DMS53 treated with DMSO at 0.1 percent for 48 hours (cell line): ENCODE measurements at regions not wholly inside any gene's neighbourhood (a gene's known extent, or its start where the extent isn't known, plus 50 kb on each side); places are given as distances from the start of the nearest gene placed in this dataset.

Source experiments
- DNase-seq: peaks from one replicate; lab custom pipeline; 2025; ENCODE audit not compliant: unreplicated experiment; lab: John Stamatoyannopoulos, UW

GRCh38 chr21:18937337-18937736, 533.8 kb upstream of the TMPRSS15 start:
- no peak for DNase-seq

GRCh38 chr21:18940791-18941190, 537.2 kb upstream of the TMPRSS15 start:
- DNase-seq: no peak

- DNase-seq: no peak
Measured at GRCh38 chr21:18950045-18950740, 546.6 kb upstream of the TMPRSS15 start.

- peak; percentile 2 for DNase-seq
Measured at GRCh38 chr21:18951271-18952038, 547.9 kb upstream of the TMPRSS15 start.

- no peak for DNase-seq
Measured at GRCh38 chr21:18954441-18954844, 550.9 kb upstream of the TMPRSS15 start.

GRCh38 chr21:18959817-18960216, 556.2 kb upstream of the TMPRSS15 start:
- no peak for DNase-seq

GRCh38 chr21:18960306-18960705, 556.7 kb upstream of the TMPRSS15 start:
- DNase-seq: no peak

- no peak for DNase-seq
Measured at GRCh38 chr21:18970416-18970815, 566.8 kb upstream of the TMPRSS15 start.

- no peak for DNase-seq
Measured at GRCh38 chr21:18970941-18971340, 567.4 kb upstream of the TMPRSS15 start.

GRCh38 chr21:18985584-18985983, 582.0 kb upstream of the TMPRSS15 start:
- no peak for DNase-seq

- no peak for DNase-seq
Measured at GRCh38 chr21:18986197-18986596, 582.6 kb upstream of the TMPRSS15 start.

- no peak for DNase-seq
Measured at GRCh38 chr21:18987520-18988026, 584.0 kb upstream of the TMPRSS15 start.

GRCh38 chr21:18989953-18990495, 586.4 kb upstream of the TMPRSS15 start:
- DNase-seq: no peak

- no peak for DNase-seq
Measured at GRCh38 chr21:18991846-18992245, 588.3 kb upstream of the TMPRSS15 start.

- no peak for DNase-seq
Measured at GRCh38 chr21:19010251-19010650, 606.7 kb upstream of the TMPRSS15 start.

GRCh38 chr21:19010996-19011395, 607.4 kb upstream of the TMPRSS15 start:
- DNase-seq: no peak

GRCh38 chr21:19011451-19011850, 607.9 kb upstream of the TMPRSS15 start:
- DNase-seq: no peak

- DNase-seq: no peak
Measured at GRCh38 chr21:19013916-19014315, 610.3 kb upstream of the TMPRSS15 start.

GRCh38 chr21:19018529-19018928, 614.9 kb upstream of the TMPRSS15 start:
- DNase-seq: no peak

GRCh38 chr21:19022978-19023377, 619.4 kb upstream of the TMPRSS15 start:
- no peak for DNase-seq

GRCh38 chr21:19026911-19027310, 623.3 kb upstream of the TMPRSS15 start:
- no peak for DNase-seq

- no peak for DNase-seq
Measured at GRCh38 chr21:19029816-19030215, 626.2 kb upstream of the TMPRSS15 start.
